Mammary epithelial cell (primary cell): ENCODE measurements at regions not wholly inside any gene's neighbourhood (a gene's known extent, or its start where the extent isn't known, plus 50 kb on each side); places are given as distances from the start of the nearest gene placed in this dataset.

Source experiments
- CTCF ChIP-seq, 2 donors: IDR thresholded peaks in 1 of 2; conservative IDR thresholded peaks in 1 of 2; 2 replicates each; pipeline ENCODE4 v1.5.1; 2011 to 2012; ENCODE audit warnings: inconsistent platforms in 2 of 2, low read length in 2 of 2, mild to moderate bottlenecking in 2 of 2, control low read depth in 1 of 2, low read depth in 1 of 2; ENCODE audit not compliant: insufficient read depth in 1 of 2; ENCODE audit errors: extremely low read depth in 1 of 2
- EZH2 ChIP-seq: IDR thresholded peaks from 2 replicates; pipeline ENCODE4 v1.6.1; 2012; ENCODE audit warnings: low read length, inconsistent platforms, borderline replicate concordance

GRCh38 chr10:36457751-36458150 lies 667.6 kb upstream of the ANKRD30A start:
- no peak for TF ChIP-seq CTCF (conservative IDR thresholded peaks at IDR 0.05 in 1 of 2, IDR thresholded peaks at IDR 0.05 in 1 of 2; ENCODE audit: extremely low read depth in 1 of 2, insufficient read depth in 1 of 2, low read depth in 1 of 2, low read length in 2 of 2)
- no peak for TF ChIP-seq EZH2
